ENCODE measurements at regions not wholly inside any gene's neighbourhood (a gene's known extent, or its start where the extent isn't known, plus 50 kb on each side); places are given as distances from the start of the nearest gene placed in this dataset.

- TF ChIP-seq FOXM1 (IDR thresholded peaks at IDR 0.05; ENCODE audit: borderline replicate concordance, low read depth) (no peak), NFIC (IDR thresholded peaks at IDR 0.05) (no peak), YY1 (IDR thresholded peaks at IDR 0.05; ENCODE audit: low read depth) (no peak), USF1 (IDR thresholded peaks at IDR 0.05) (no peak), REST (IDR thresholded peaks at IDR 0.05; ENCODE audit: low read depth) (no peak), CREB1 (IDR thresholded peaks at IDR 0.05; ENCODE audit: low read depth) (no peak), EGR1 (IDR thresholded peaks at IDR 0.05) (no peak), RAD21 (IDR thresholded peaks at IDR 0.05; ENCODE audit: low read depth) (no peak), TAF1 (IDR thresholded peaks at IDR 0.05; ENCODE audit: low read depth) (no peak), MAX (IDR thresholded peaks at IDR 0.05) (no peak), CEBPB (IDR thresholded peaks at IDR 0.05) (no peak), EP300 (IDR thresholded peaks at IDR 0.05; ENCODE audit: borderline replicate concordance) (no peak), TCF12 (IDR thresholded peaks at IDR 0.05; ENCODE audit: low read depth) (no peak), TEAD4 (IDR thresholded peaks at IDR 0.05) (no peak), ZBTB7A (IDR thresholded peaks at IDR 0.05; ENCODE audit: low read depth) (no peak)
Measured at GRCh38 chr3:64405211-64405835, 180.1 kb upstream of the PRICKLE2 start.

GRCh38 chr3:64400706-64401105 lies 175.4 kb upstream of the PRICKLE2 start:
- no peak for TF ChIP-seq CEBPB (IDR thresholded peaks at IDR 0.05)
- TF ChIP-seq NFIC (IDR thresholded peaks at IDR 0.05), result no peak
- TF ChIP-seq TCF12 (IDR thresholded peaks at IDR 0.05; ENCODE audit: low read depth), result no peak
- TF ChIP-seq YY1 (IDR thresholded peaks at IDR 0.05; ENCODE audit: low read depth), result no peak
- no peak for TF ChIP-seq ZBTB7A (IDR thresholded peaks at IDR 0.05; ENCODE audit: low read depth)
- TF ChIP-seq TEAD4 (IDR thresholded peaks at IDR 0.05), result no peak
- no peak for TF ChIP-seq TAF1 (IDR thresholded peaks at IDR 0.05; ENCODE audit: low read depth)
- no peak for TF ChIP-seq MAX (IDR thresholded peaks at IDR 0.05)
- no peak for TF ChIP-seq CREB1 (IDR thresholded peaks at IDR 0.05; ENCODE audit: low read depth)
- no peak for TF ChIP-seq EP300 (IDR thresholded peaks at IDR 0.05; ENCODE audit: borderline replicate concordance)

- TF ChIP-seq CEBPB (IDR thresholded peaks at IDR 0.05), result no peak
- TF ChIP-seq RAD21 (IDR thresholded peaks at IDR 0.05; ENCODE audit: low read depth), result peak; percentile 80
Measured at GRCh38 chr3:64399205-64399800, 174.0 kb upstream of the PRICKLE2 start.

- TF ChIP-seq TEAD4 (IDR thresholded peaks at IDR 0.05), result no peak
- TF ChIP-seq CREB1 (IDR thresholded peaks at IDR 0.05; ENCODE audit: low read depth), result no peak
- no peak for TF ChIP-seq TAF1 (IDR thresholded peaks at IDR 0.05; ENCODE audit: low read depth)
- no peak for TF ChIP-seq EGR1 (IDR thresholded peaks at IDR 0.05)
- TF ChIP-seq CEBPB (IDR thresholded peaks at IDR 0.05), result no peak
- TF ChIP-seq TCF12 (IDR thresholded peaks at IDR 0.05; ENCODE audit: low read depth), result no peak
- no peak for TF ChIP-seq REST (IDR thresholded peaks at IDR 0.05; ENCODE audit: low read depth)
- TF ChIP-seq NFIC (IDR thresholded peaks at IDR 0.05), result no peak
- TF ChIP-seq ZBTB7A (IDR thresholded peaks at IDR 0.05; ENCODE audit: low read depth), result no peak
- no peak for TF ChIP-seq RAD21 (IDR thresholded peaks at IDR 0.05; ENCODE audit: low read depth)
Measured at GRCh38 chr3:64398476-64398875, 173.2 kb upstream of the PRICKLE2 start.

- no peak for TF ChIP-seq TAF1 (IDR thresholded peaks at IDR 0.05; ENCODE audit: low read depth)
- TF ChIP-seq MAX (IDR thresholded peaks at IDR 0.05), result no peak
- TF ChIP-seq USF1 (IDR thresholded peaks at IDR 0.05), result no peak
- TF ChIP-seq NFIC (IDR thresholded peaks at IDR 0.05), result no peak
- no peak for TF ChIP-seq EGR1 (IDR thresholded peaks at IDR 0.05)
- no peak for TF ChIP-seq ZBTB7A (IDR thresholded peaks at IDR 0.05; ENCODE audit: low read depth)
- TF ChIP-seq YY1 (IDR thresholded peaks at IDR 0.05; ENCODE audit: low read depth), result no peak
- TF ChIP-seq CREB1 (IDR thresholded peaks at IDR 0.05; ENCODE audit: low read depth), result no peak
- TF ChIP-seq RAD21 (IDR thresholded peaks at IDR 0.05; ENCODE audit: low read depth), result no peak
Measured at GRCh38 chr3:64398006-64398405, 172.7 kb upstream of the PRICKLE2 start.

- TF ChIP-seq RAD21 (IDR thresholded peaks at IDR 0.05; ENCODE audit: low read depth), result no peak
- TF ChIP-seq FOXM1 (IDR thresholded peaks at IDR 0.05; ENCODE audit: borderline replicate concordance, low read depth), result no peak
- TF ChIP-seq YY1 (IDR thresholded peaks at IDR 0.05; ENCODE audit: low read depth), result no peak
- TF ChIP-seq EP300 (IDR thresholded peaks at IDR 0.05; ENCODE audit: borderline replicate concordance), result no peak
- no peak for TF ChIP-seq EGR1 (IDR thresholded peaks at IDR 0.05)
- no peak for TF ChIP-seq TCF12 (IDR thresholded peaks at IDR 0.05; ENCODE audit: low read depth)
- TF ChIP-seq TEAD4 (IDR thresholded peaks at IDR 0.05), result no peak
- no peak for TF ChIP-seq MAX (IDR thresholded peaks at IDR 0.05)
- TF ChIP-seq CREB1 (IDR thresholded peaks at IDR 0.05; ENCODE audit: low read depth), result no peak
- TF ChIP-seq NFIC (IDR thresholded peaks at IDR 0.05), result no peak
- TF ChIP-seq CEBPB (IDR thresholded peaks at IDR 0.05), result no peak
- no peak for TF ChIP-seq USF1 (IDR thresholded peaks at IDR 0.05)
- no peak for TF ChIP-seq ZBTB7A (IDR thresholded peaks at IDR 0.05; ENCODE audit: low read depth)
- no peak for TF ChIP-seq TAF1 (IDR thresholded peaks at IDR 0.05; ENCODE audit: low read depth)
- no peak for TF ChIP-seq REST (IDR thresholded peaks at IDR 0.05; ENCODE audit: low read depth)
Measured at GRCh38 chr3:64397573-64397972, 172.3 kb upstream of the PRICKLE2 start.

All from Ishikawa (cell line).